Neural progenitor cell (in vitro differentiated cells): ENCODE measurements at regions not wholly inside any gene's neighbourhood (a gene's known extent, or its start where the extent isn't known, plus 50 kb on each side); places are given as distances from the start of the nearest gene placed in this dataset.
A peak's percentile ranks its signal among the peaks of the same experiment; 100 is the strongest.

Experiments
- CTCF ChIP-seq: fragments of 200-600 bp; sonication (generic); IDR thresholded peaks from 2 replicates; pipeline ENCODE4 v1.5.1; 2017; ENCODE audit warnings: antibody characterized with exemption, mild to moderate bottlenecking
- EZH2 ChIP-seq: fragments of 200-600 bp; sonication (generic); IDR thresholded peaks from 2 replicates; pipeline ENCODE4 v1.6.1; 2017; ENCODE audit warnings: antibody characterized with exemption, mild to moderate bottlenecking, moderate library complexity
- EZH2phosphoT487 ChIP-seq: fragments of 200-600 bp; sonication (generic); IDR thresholded peaks from 2 replicates; pipeline ENCODE4 v1.6.1; 2017; ENCODE audit warnings: antibody characterized with exemption

GRCh38 chr3:187616307-187616972 lies 53.8 kb downstream of the SST start:
- TF ChIP-seq CTCF (peak; percentile 81), EZH2 (no peak), EZH2phosphoT487 (no peak)
